T-cell (primary cell): ENCODE measurements at regions not wholly inside any gene's neighbourhood (a gene's known extent, or its start where the extent isn't known, plus 50 kb on each side); places are given as distances from the start of the nearest gene placed in this dataset.
"Not testable (repeated sequence)": the region's sequence is repeated elsewhere in the genome, so short reads cannot be mapped to it uniquely, and the experiment has no call there.

Source experiments
- ATAC-seq, 4 experiments: fragments of 200-7000 bp in 3 of 4; fragments of 150-1000 bp in 1 of 4; cut with Tn5 transposase; replicated peaks in 1 of 4; 1 replicate in 3 of 4; 2 replicates in 1 of 4; pipeline ENCODE4 v1.10.0; 2021; ENCODE audit warnings: moderate library complexity in 3 of 4, mild to moderate bottlenecking in 2 of 4, moderate number of reproducible peaks in 1 of 4
- CTCF ChIA-PET, 2 donors: fragments of 300-600 bp; sonication (Branson Sonifier 250); formaldehyde crosslinking; loops; one replicate each; lab custom pipeline; 2022; ENCODE audit warnings: antibody characterized with exemption in 2 of 2; lab: Charles Lee
- POLR2A ChIA-PET, 2 donors: fragments of 300-600 bp; sonication (Branson Sonifier 250); formaldehyde crosslinking; loops; one replicate each; lab custom pipeline; 2022; ENCODE audit warnings: antibody characterized with exemption in 2 of 2; lab: Charles Lee
- DNase-seq, 35 experiments: peaks; one replicate each; pipeline versions ENCODE4 v3.0.0 to v3.0.0-alpha.2; 2013 to 2023
- H3K27ac ChIP-seq: one replicate; pipeline ENCODE4 v1.5.1; 2013; ENCODE audit warnings: low read length
- H3K27me3 ChIP-seq, 2 experiments: replicated peaks in 1 of 2; 1 replicate in 1 of 2; 2 replicates in 1 of 2; pipeline versions ENCODE4 v1.6.1 to v1.7.0; 2013; ENCODE audit warnings: low read length in 1 of 2, mixed read lengths in 1 of 2; ENCODE audit not compliant: control insufficient read depth in 2 of 2, insufficient read depth in 2 of 2; ENCODE audit errors: extremely low read depth in 1 of 2
- H3K36me3 ChIP-seq, 2 donors: 1 replicate in 1 of 2; 2 replicates in 1 of 2; pipeline versions ENCODE4 v1.6.1 to v1.7.0; 2013; ENCODE audit warnings: low read length in 1 of 2; ENCODE audit not compliant: control insufficient read depth in 2 of 2, insufficient read depth in 1 of 2; ENCODE audit errors: extremely low read depth in 1 of 2
- H3K4me1 ChIP-seq, 2 experiments: 1 replicate in 1 of 2; 2 replicates in 1 of 2; pipeline versions ENCODE4 v1.6.1 to v1.7.0; 2013; ENCODE audit warnings: low read length in 2 of 2, mixed read lengths in 1 of 2; ENCODE audit not compliant: insufficient read depth in 2 of 2, control insufficient read depth in 1 of 2; ENCODE audit errors: extremely low read depth in 1 of 2
- H3K4me3 ChIP-seq, 2 donors: 1 replicate in 1 of 2; 2 replicates in 1 of 2; pipeline versions ENCODE4 v1.5.1 to v1.7.0; 2013; ENCODE audit warnings: mild to moderate bottlenecking in 2 of 2, low read length in 1 of 2, moderate library complexity in 1 of 2; ENCODE audit not compliant: control insufficient read depth in 1 of 2; ENCODE audit errors: extremely low read depth in 1 of 2
- H3K9me3 ChIP-seq: 2 replicates; pipeline ENCODE4 v1.7.0; 2013
- H3K27ac Mint-ChIP-seq, 2 donors: one replicate each; pipeline ENCODE4 v1.8.0; 2020 to 2021; ENCODE audit warnings: mild to moderate bottlenecking in 2 of 2, mixed read lengths in 2 of 2
- H3K27me3 Mint-ChIP-seq, 2 donors: one replicate each; pipeline ENCODE4 v1.8.0; 2021 to 2022; ENCODE audit warnings: mixed read lengths in 2 of 2
- H3K36me3 Mint-ChIP-seq: one replicate; pipeline ENCODE4 v1.8.0; 2021; ENCODE audit warnings: mixed read lengths
- H3K4me1 Mint-ChIP-seq, 3 donors: one replicate each; pipeline ENCODE4 v1.8.0; 2020 to 2022; ENCODE audit warnings: mixed read lengths in 3 of 3, mild to moderate bottlenecking in 1 of 3
- H3K4me3 Mint-ChIP-seq, 3 donors: one replicate each; pipeline ENCODE4 v1.8.0; 2020 to 2022; ENCODE audit warnings: mild to moderate bottlenecking in 3 of 3, mixed read lengths in 3 of 3, moderate library complexity in 3 of 3
- H3K9me3 Mint-ChIP-seq, 3 donors: one replicate each; pipeline ENCODE4 v1.8.0; 2020 to 2022; ENCODE audit warnings: mixed read lengths in 3 of 3
- WGBS: methylation state at CpG from one replicate; pipeline ENCODE4 v1.1.5; 2013; ENCODE audit warnings: missing lambda C conversion rate; ENCODE audit not compliant: insufficient coverage; 5-methylcytosine and 5-hydroxymethylcytosine counted together

DNA sequence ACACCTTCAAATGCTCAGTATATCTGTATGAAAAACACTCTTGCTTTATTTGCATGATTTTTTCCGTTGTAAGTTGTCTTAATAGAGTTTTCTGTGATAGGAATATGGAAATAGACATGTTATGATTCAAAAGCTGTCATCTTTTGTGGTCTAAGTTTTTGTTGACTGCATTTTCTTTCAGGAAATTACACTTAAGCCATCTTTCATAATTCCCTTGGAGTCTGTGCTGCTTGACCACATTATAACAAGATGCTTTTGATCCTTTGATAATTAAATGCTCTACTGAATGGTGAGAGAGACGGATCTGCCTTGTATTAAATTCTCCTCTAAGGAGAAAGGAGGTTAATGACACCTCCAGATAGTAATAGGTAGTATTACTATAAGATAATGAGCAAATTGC is 272.8 kb upstream of the DAAM1 start:
- H3K4me3 ChIP-seq, result no peak overlapping the region
- Mint-ChIP-seq H3K36me3 (no peaks in the 10 kb centered on the region), H3K9me3 (no peaks in the 10 kb centered on the region), H3K27me3 (peaks cover 0 to 3% of the 10 kb centered on the region in 2 donors), H3K4me3 (no peak overlapping the region), H3K27ac (no peak overlapping the region), H3K4me1 (no peaks in the 10 kb centered on the region)
- ChIA-PET CTCF (no interaction called here), POLR2A (no interaction called here)
- no peaks in the 10 kb centered on the region for H3K4me1 ChIP-seq
- no peak for ATAC-seq
- WGBS, result no CpG with 5 or more reads among the region's 2 CpGs
- H3K27me3 ChIP-seq, result no peaks in the 10 kb centered on the region
- H3K36me3 ChIP-seq, result no peaks in the 10 kb centered on the region
- H3K27ac ChIP-seq, result no peak overlapping the region
- no peak for DNase-seq
- H3K9me3 ChIP-seq, result no peaks in the 10 kb centered on the region

DNA sequence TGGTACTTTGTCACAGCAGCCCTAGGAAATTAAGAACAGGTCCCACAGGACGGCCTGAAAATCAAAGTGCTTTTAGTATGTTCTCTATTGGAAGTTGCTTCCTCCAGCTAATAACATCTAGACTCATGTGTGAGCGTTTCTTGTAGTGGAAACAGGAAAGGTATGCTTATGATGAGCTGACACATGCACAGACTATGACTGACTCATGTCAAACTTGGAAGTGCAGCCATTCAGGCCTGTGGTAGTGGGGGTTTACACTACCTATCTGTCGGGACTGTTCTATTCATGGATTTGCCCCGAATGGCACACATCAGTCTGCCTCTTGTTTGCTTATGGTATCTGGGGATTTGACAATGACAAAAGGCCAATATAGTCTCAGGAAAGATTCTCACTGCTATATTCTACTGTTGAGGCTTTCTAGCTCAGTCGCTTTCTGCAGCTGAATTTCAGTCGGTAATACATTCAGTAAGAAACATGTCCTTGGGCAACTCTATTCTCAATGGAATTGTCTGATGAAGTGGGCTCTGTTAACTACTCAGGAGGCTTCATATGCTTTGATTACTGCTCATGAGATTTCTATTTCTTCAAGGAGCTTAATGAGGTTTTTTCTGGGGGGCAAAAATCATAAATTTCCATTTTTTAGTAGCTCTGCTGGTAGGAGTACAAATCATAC is 270.3 kb upstream of the DAAM1 start:
- 92% methylated on average over 2 of the region's 6 CpGs for WGBS
- H3K36me3 ChIP-seq, result no peaks in the 10 kb centered on the region
- ChIA-PET POLR2A (no interaction called here), CTCF (no interaction called here)
- DNase-seq, result no peak
- Mint-ChIP-seq H3K27me3 (peaks cover 2 to 3% of the 10 kb centered on the region in 2 donors), H3K27ac (no peak overlapping the region), H3K4me1 (no peaks in the 10 kb centered on the region), H3K4me3 (no peak overlapping the region), H3K9me3 (no peaks in the 10 kb centered on the region), H3K36me3 (no peaks in the 10 kb centered on the region)
- no peaks in the 10 kb centered on the region for H3K9me3 ChIP-seq
- no peak overlapping the region for H3K4me3 ChIP-seq
- H3K27me3 ChIP-seq, result no peaks in the 10 kb centered on the region
- no peak overlapping the region for H3K27ac ChIP-seq
- no peaks in the 10 kb centered on the region for H3K4me1 ChIP-seq
- ATAC-seq, result no peak

DNA sequence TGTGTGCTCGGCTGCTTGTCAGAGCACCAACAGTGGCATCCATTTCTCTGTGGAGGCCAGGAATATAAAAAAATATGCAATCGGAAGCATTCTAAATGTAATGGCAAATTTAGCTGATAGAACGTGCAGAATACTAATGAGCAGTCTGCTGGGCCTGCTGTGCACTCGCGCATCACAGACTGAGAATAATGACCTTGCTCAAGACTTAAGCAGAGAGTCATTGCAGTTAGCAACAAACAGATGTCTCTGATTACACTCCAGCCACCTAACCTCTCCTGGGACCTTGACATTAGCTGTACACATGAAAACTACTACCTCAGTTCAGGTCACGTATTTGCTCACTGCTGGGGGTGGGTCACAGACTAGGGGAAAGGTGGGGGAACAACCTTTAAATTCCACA is 269.2 kb upstream of the DAAM1 start:
- Mint-ChIP-seq H3K4me1 (no peaks in the 10 kb centered on the region), H3K9me3 (no peaks in the 10 kb centered on the region), H3K27ac (no peak overlapping the region), H3K36me3 (no peaks in the 10 kb centered on the region), H3K4me3 (no peak overlapping the region), H3K27me3 (peaks cover 2 to 3% of the 10 kb centered on the region in 2 donors)
- ATAC-seq (no peak), DNase-seq (no peak)
- Histone ChIP-seq H3K4me1 (no peaks in the 10 kb centered on the region), H3K27me3 (peaks cover 0 to 3% of the 10 kb centered on the region in 2 experiments), H3K9me3 (no peaks in the 10 kb centered on the region), H3K27ac (no peak overlapping the region), H3K36me3 (no peaks in the 10 kb centered on the region), H3K4me3 (no peak overlapping the region)
- CTCF ChIA-PET, result no interaction called here
- WGBS, result 97% methylated on average over 5 of the region's 6 CpGs
- POLR2A ChIA-PET, result no interaction called here

GRCh38 chr14:58920230-58920629 is 268.2 kb upstream of the DAAM1 start:
- no peaks in the 10 kb centered on the region for H3K9me3 ChIP-seq
- no peak for ATAC-seq
- no peak overlapping the region for H3K4me3 ChIP-seq
- H3K4me3 Mint-ChIP-seq, result no peak overlapping the region
- H3K27me3 ChIP-seq, result peaks cover 0 to 3% of the 10 kb centered on the region in 2 experiments
- H3K27me3 Mint-ChIP-seq, result peaks cover 2 to 3% of the 10 kb centered on the region in 2 donors
- peaks cover 0 to 5% (median 5%) of the 10 kb centered on the region in 3 donors for H3K9me3 Mint-ChIP-seq
- H3K27ac Mint-ChIP-seq, result no peak overlapping the region
- H3K36me3 Mint-ChIP-seq, result no peaks in the 10 kb centered on the region
- DNase-seq, result no peak
- no peaks in the 10 kb centered on the region for H3K4me1 Mint-ChIP-seq
- no CpG with 5 or more reads among the region's 3 CpGs for WGBS
- H3K27ac ChIP-seq, result no peak overlapping the region
- CTCF ChIA-PET, result no interaction called here
- POLR2A ChIA-PET, result no interaction called here
- no peaks in the 10 kb centered on the region for H3K4me1 ChIP-seq
- H3K36me3 ChIP-seq, result no peaks in the 10 kb centered on the region

GRCh38 chr14:58922201-58922940 is 266.1 kb upstream of the DAAM1 start:
- CTCF ChIA-PET, H3K9me3 Mint-ChIP-seq, H3K36me3 ChIP-seq, H3K27ac Mint-ChIP-seq, H3K27me3 Mint-ChIP-seq, H3K4me3 Mint-ChIP-seq, DNase-seq, ATAC-seq, H3K4me1 ChIP-seq, H3K4me1 Mint-ChIP-seq, H3K4me3 ChIP-seq, POLR2A ChIA-PET, H3K36me3 Mint-ChIP-seq, H3K27ac ChIP-seq, H3K27me3 ChIP-seq, H3K9me3 ChIP-seq: not testable (repeated sequence)
- 60% methylated on average over 1 of the region's 3 CpGs for WGBS

DNA sequence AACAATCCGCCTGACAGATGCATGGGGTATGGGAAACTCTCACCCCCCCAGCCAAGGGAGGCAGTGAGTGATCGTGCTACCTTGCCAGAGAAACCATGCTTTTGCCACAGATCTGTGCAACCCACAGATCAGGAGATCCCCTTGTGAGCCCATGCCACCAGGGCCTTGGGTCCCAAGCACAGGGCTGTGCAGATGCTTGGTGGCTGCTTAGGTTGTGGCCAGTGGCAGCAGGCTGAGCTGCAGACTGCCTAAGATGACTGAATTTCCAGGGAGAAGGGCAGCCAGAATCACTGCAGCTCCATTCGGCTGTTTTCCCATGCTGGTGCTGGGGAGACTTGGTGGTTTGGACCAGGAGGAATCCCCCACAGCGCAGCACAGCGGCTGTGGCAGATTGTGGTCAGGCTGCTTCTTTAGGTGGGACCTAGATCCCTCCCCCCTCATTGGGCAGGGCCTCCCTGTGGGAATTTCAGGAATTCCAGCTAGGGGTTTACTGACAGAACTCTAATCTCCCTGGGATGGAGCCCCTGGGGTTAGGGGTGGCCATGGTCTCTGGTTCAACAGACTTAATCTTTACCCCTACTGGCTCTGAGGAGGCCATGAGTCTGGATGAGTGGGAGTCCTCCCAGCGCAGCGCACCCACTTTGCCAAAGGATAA is 264.6 kb upstream of the DAAM1 start:
- Mint-ChIP-seq H3K27ac (no peak overlapping the region), H3K4me3 (no peak overlapping the region), H3K36me3 (no peaks in the 10 kb centered on the region), H3K4me1 (peaks cover 0 to 9% (median 0%) of the 10 kb centered on the region in 3 donors), H3K9me3 (peaks cover 0 to 9% (median 6%) of the 10 kb centered on the region in 3 donors), H3K27me3 (peaks cover 2 to 3% of the 10 kb centered on the region in 2 donors)
- DNase-seq (no peak), ATAC-seq (no peak)
- WGBS, result 92% methylated on average over 2 of the region's 7 CpGs
- no peaks in the 10 kb centered on the region for H3K9me3 ChIP-seq
- ChIA-PET CTCF (no interaction called here), POLR2A (no interaction called here)
- H3K4me3 ChIP-seq, result no peak overlapping the region
- H3K36me3 ChIP-seq, result no peaks in the 10 kb centered on the region
- no peak overlapping the region for H3K27ac ChIP-seq
- peaks cover 0 to 3% of the 10 kb centered on the region in 2 experiments for H3K27me3 ChIP-seq
- H3K4me1 ChIP-seq, result no peaks in the 10 kb centered on the region
